ENCODE measurements at regions not wholly inside any gene's neighbourhood (a gene's known extent, or its start where the extent isn't known, plus 50 kb on each side); places are given as distances from the start of the nearest gene placed in this dataset.

DNA sequence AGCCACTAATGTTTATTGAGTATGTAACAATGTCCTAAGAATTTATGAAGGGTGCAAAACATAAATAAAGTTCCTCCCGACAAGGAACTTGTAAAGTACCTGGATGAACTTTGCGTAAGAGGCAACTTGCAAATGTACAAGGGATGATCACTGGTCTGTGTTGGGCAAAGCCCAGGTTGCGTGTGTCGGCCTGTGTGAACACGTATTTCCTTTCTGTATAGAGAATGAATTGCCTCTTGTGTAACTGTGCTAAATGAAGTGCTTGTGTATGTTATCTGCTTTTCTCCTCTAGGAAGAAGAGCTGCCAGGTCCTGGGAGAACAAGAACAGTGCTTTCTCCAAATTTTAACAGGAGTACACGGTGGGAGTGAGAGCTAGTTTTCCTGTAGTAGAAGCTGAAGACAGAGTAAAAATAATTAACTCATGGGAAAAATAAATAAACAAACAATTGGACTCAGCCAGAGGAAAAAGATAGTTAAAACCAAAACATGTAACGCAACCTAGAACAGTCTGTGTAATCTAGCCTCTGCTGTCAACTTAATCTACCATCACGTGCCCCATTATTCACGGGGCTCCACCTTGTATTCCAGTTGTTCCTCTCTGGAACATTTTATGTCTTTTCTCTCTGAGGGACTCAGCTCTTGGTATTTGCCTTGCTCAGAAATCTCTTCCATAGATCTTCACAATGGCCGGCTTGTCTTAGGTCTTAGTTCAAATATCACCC, 83.7 kb upstream of the RASGRP1 start:
- H3K4me3 ChIP-seq, result no peak overlapping the region
- DNase-seq, result no peak

DNA sequence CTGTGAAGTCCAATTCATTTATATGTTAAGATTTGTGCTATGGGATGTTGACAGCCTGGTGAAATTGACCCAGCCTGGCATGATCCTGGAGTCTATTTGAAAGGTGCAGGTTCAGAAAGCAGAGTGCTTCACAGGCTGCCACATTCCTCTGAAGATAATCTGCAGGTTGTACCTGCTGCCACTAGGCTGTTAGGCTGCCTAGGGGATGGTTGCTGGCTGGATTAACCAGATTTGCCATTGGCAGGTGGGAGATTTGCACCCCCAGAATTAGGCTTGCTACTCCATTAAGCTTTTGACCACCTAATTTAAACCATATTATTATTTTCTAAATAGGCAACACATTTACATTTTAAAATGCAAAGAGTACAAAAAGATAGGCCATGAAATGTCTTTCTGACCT, 85.8 kb upstream of the RASGRP1 start:
- in situ Hi-C loops (cut with MboI), result loop anchor here (25.0 kb wide), 1 partner anchor 663 kb away; no protein-coding TSS in a partner anchor
- no peak for DNase-seq
- Histone ChIP-seq H4K20me1 (ENCODE audit: insufficient read depth) (no peaks in the 10 kb centered on the region), H3K9me3 (ENCODE audit: low read depth) (no peaks in the 10 kb centered on the region), H3K79me2 (ENCODE audit: insufficient read depth) (no peaks in the 10 kb centered on the region), H3K9ac (no peak overlapping the region), H3K36me3 (ENCODE audit: low read depth) (no peaks in the 10 kb centered on the region), H3K4me1 (ENCODE audit: insufficient read depth) (no peaks in the 10 kb centered on the region), H2AFZ (no peak overlapping the region), H3F3A (ENCODE audit: insufficient read depth) (no peaks in the 10 kb centered on the region), H3K4me2 (ENCODE audit: unreplicated experiment) (no peak overlapping the region), H3K27ac (no peak overlapping the region), H3K9me2 (ENCODE audit: insufficient read depth) (no peaks in the 10 kb centered on the region), H3K4me3 (no peak overlapping the region), H3K27me3 (replicated peaks; ENCODE audit: insufficient read depth) (peaks cover 27% of the 10 kb centered on the region)
- TF ChIP-seq EZH2phosphoT487 (IDR thresholded peaks at IDR 0.05; ENCODE audit: insufficient read depth, low read depth) (no peak), EZH2 (IDR thresholded peaks at IDR 0.05; ENCODE audit: insufficient read depth, poor library complexity, severe bottlenecking) (no peak)

More for the DNA sequence above, 83.7 kb upstream of the RASGRP1 start:
- no peaks in the 10 kb centered on the region for H3F3A ChIP-seq (ENCODE audit: insufficient read depth)
- no peaks in the 10 kb centered on the region for H3K4me1 ChIP-seq (ENCODE audit: insufficient read depth)
- no peak overlapping the region for H2AFZ ChIP-seq
- in situ Hi-C loops (cut with MboI), result no loop called here
- no peaks in the 10 kb centered on the region for H3K79me2 ChIP-seq (ENCODE audit: insufficient read depth)
- TF ChIP-seq EZH2phosphoT487 (IDR thresholded peaks at IDR 0.05; ENCODE audit: insufficient read depth, low read depth) (no peak), EZH2 (IDR thresholded peaks at IDR 0.05; ENCODE audit: insufficient read depth, poor library complexity, severe bottlenecking) (no peak)
- H3K27me3 ChIP-seq (replicated peaks; ENCODE audit: insufficient read depth), result peaks cover 32% of the 10 kb centered on the region
- no peaks in the 10 kb centered on the region for H3K36me3 ChIP-seq (ENCODE audit: low read depth)
- no peaks in the 10 kb centered on the region for H4K20me1 ChIP-seq (ENCODE audit: insufficient read depth)
- no peak overlapping the region for H3K27ac ChIP-seq
- no peak overlapping the region for H3K9ac ChIP-seq
- H3K4me2 ChIP-seq (ENCODE audit: unreplicated experiment), result no peak overlapping the region
- WGBS, 2 experiments (ENCODE audit: low coverage in 1 of 2, low lambda C conversion rate in 2 of 2, missing lambda C conversion rate in 2 of 2), result 83% methylated on average over 10 of the region's 10 CpGs
- no peaks in the 10 kb centered on the region for H3K9me3 ChIP-seq (ENCODE audit: low read depth)
- no peaks in the 10 kb centered on the region for H3K9me2 ChIP-seq (ENCODE audit: insufficient read depth)

DNA sequence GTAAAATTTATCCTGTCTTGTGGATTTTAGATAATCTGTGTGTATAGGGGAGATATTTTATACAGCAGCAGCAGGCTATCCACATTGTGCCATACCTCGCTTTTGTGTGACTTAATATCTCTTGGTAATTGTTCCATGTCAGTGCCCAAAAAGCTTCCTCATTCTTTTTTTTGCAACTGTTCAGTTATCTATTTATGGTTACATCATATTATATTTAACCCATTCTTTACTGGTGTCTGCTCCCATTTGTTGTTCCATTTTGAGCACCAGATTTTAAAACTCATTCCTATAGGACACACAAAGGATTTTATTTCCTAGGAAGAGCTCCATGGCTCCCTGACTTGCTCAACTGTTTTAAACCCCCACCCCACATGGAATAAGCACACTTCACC, 86.3 kb upstream of the RASGRP1 start:
- no peak overlapping the region for H3K4me2 ChIP-seq (ENCODE audit: unreplicated experiment)
- in situ Hi-C loops (cut with MboI), result loop anchor here (25.0 kb wide), 1 partner anchor 664 kb away; no protein-coding TSS in a partner anchor
- no peaks in the 10 kb centered on the region for H3K9me3 ChIP-seq (ENCODE audit: low read depth)
- no peaks in the 10 kb centered on the region for H3K4me1 ChIP-seq (ENCODE audit: insufficient read depth)
- no peak for DNase-seq
- no peaks in the 10 kb centered on the region for H3K79me2 ChIP-seq (ENCODE audit: insufficient read depth)
- TF ChIP-seq EZH2 (IDR thresholded peaks at IDR 0.05; ENCODE audit: insufficient read depth, poor library complexity, severe bottlenecking) (no peak), EZH2phosphoT487 (IDR thresholded peaks at IDR 0.05; ENCODE audit: insufficient read depth, low read depth) (no peak)
- H4K20me1 ChIP-seq (ENCODE audit: insufficient read depth), result no peaks in the 10 kb centered on the region
- H3F3A ChIP-seq (ENCODE audit: insufficient read depth), result no peaks in the 10 kb centered on the region
- H3K27me3 ChIP-seq (replicated peaks; ENCODE audit: insufficient read depth), result peaks cover 33% of the 10 kb centered on the region
- H3K9me2 ChIP-seq (ENCODE audit: insufficient read depth), result no peaks in the 10 kb centered on the region
- 14 to 15% methylated on average over 1 of the region's 1 CpG for WGBS, 2 experiments (ENCODE audit: low coverage in 1 of 2, low lambda C conversion rate in 2 of 2, missing lambda C conversion rate in 2 of 2)
- H3K9ac ChIP-seq, result no peak overlapping the region
- H2AFZ ChIP-seq, result no peak overlapping the region
- H3K36me3 ChIP-seq (ENCODE audit: low read depth), result no peaks in the 10 kb centered on the region
- H3K4me3 ChIP-seq, result no peak overlapping the region
- H3K27ac ChIP-seq, result no peak overlapping the region

GRCh38 chr15:38651328-38652038, 86.9 kb upstream of the RASGRP1 start:
- Histone ChIP-seq H3K9me3 (ENCODE audit: low read depth) (no peaks in the 10 kb centered on the region), H3K4me1 (ENCODE audit: insufficient read depth) (no peaks in the 10 kb centered on the region), H3K9ac (no peak overlapping the region), H3F3A (ENCODE audit: insufficient read depth) (no peaks in the 10 kb centered on the region), H2AFZ (no peak overlapping the region), H4K20me1 (ENCODE audit: insufficient read depth) (no peaks in the 10 kb centered on the region), H3K36me3 (ENCODE audit: low read depth) (no peaks in the 10 kb centered on the region), H3K79me2 (ENCODE audit: insufficient read depth) (no peaks in the 10 kb centered on the region), H3K27ac (no peak overlapping the region), H3K4me2 (ENCODE audit: unreplicated experiment) (no peak overlapping the region), H3K27me3 (replicated peaks; ENCODE audit: insufficient read depth) (peaks cover 37% of the 10 kb centered on the region), H3K4me3 (no peak overlapping the region), H3K9me2 (ENCODE audit: insufficient read depth) (no peaks in the 10 kb centered on the region)
- TF ChIP-seq EZH2 (IDR thresholded peaks at IDR 0.05; ENCODE audit: insufficient read depth, poor library complexity, severe bottlenecking), result no peak
- 45 to 48% methylated on average over 11 of the region's 11 CpGs for WGBS, 2 experiments (ENCODE audit: low coverage in 1 of 2, low lambda C conversion rate in 2 of 2, missing lambda C conversion rate in 2 of 2)
- DNase-seq, result no peak
- in situ Hi-C loops (cut with MboI), result loop anchor here (25.0 kb wide), 1 partner anchor 664 kb away; no protein-coding TSS in a partner anchor
